ENCODE measurements at regions not wholly inside any gene's neighbourhood (a gene's known extent, or its start where the extent isn't known, plus 50 kb on each side); places are given as distances from the start of the nearest gene placed in this dataset.

- TF ChIP-seq CTCF (IDR thresholded peaks at IDR 0.05): no peak
- Histone ChIP-seq H3K27ac (no peak overlapping the region), H3K36me3 (no peaks in the 10 kb centered on the region), H3K27me3 (no peaks in the 10 kb centered on the region), H3K9me3 (no peaks in the 10 kb centered on the region), H3K4me3 (no peak overlapping the region), H3K4me1 (no peaks in the 10 kb centered on the region)
- ATAC-seq: no peak
- intact Hi-C loops (cut with DNase I): no loop called here
- no peak for DNase-seq
Measured at GRCh38 chr3:77889616-77890015, 849.7 kb downstream of the ROBO2 start.

- intact Hi-C loops (cut with DNase I): no loop called here
- H3K27me3 ChIP-seq: no peaks in the 10 kb centered on the region
- no peaks in the 10 kb centered on the region for H3K9me3 ChIP-seq
Measured at GRCh38 chr3:77898621-77899020, 858.7 kb downstream of the ROBO2 start.

GRCh38 chr3:77902675-77903074 lies 862.8 kb downstream of the ROBO2 start:
- no peak for ATAC-seq
- no peak for DNase-seq
- H3K36me3 ChIP-seq: no peaks in the 10 kb centered on the region
- no peaks in the 10 kb centered on the region for H3K4me1 ChIP-seq
- intact Hi-C loops (cut with DNase I): no loop called here
- H3K27me3 ChIP-seq: no peaks in the 10 kb centered on the region
- no peaks in the 10 kb centered on the region for H3K9me3 ChIP-seq
- H3K27ac ChIP-seq: no peak overlapping the region
- no peak overlapping the region for H3K4me3 ChIP-seq
- TF ChIP-seq CTCF (IDR thresholded peaks at IDR 0.05): no peak

More at GRCh38 chr3:77898621-77899020, 858.7 kb downstream of the ROBO2 start:
- Histone ChIP-seq H3K4me3 (no peak overlapping the region), H3K4me1 (no peaks in the 10 kb centered on the region), H3K27ac (no peak overlapping the region), H3K36me3 (no peaks in the 10 kb centered on the region)
- DNase-seq: no peak
- no peak for ATAC-seq
- TF ChIP-seq CTCF (IDR thresholded peaks at IDR 0.05): no peak

GRCh38 chr3:77906102-77906709 lies 866.3 kb downstream of the ROBO2 start:
- H3K4me3 ChIP-seq: no peak overlapping the region
- no peak overlapping the region for H3K27ac ChIP-seq
- TF ChIP-seq CTCF (IDR thresholded peaks at IDR 0.05): no peak
- H3K4me1 ChIP-seq: no peaks in the 10 kb centered on the region
- no peaks in the 10 kb centered on the region for H3K9me3 ChIP-seq
- DNase-seq: no peak
- intact Hi-C loops (cut with DNase I): no loop called here
- ATAC-seq: no peak
- H3K36me3 ChIP-seq: no peaks in the 10 kb centered on the region
- H3K27me3 ChIP-seq: no peaks in the 10 kb centered on the region

GRCh38 chr3:77913524-77914174 lies 873.8 kb downstream of the ROBO2 start:
- no peak for DNase-seq
- Histone ChIP-seq H3K4me3 (no peak overlapping the region), H3K36me3 (no peaks in the 10 kb centered on the region), H3K27me3 (no peaks in the 10 kb centered on the region), H3K27ac (no peak overlapping the region), H3K4me1 (no peaks in the 10 kb centered on the region), H3K9me3 (peaks cover under 1% of the 10 kb centered on the region)
- no peak for ATAC-seq
- no peak for TF ChIP-seq CTCF (IDR thresholded peaks at IDR 0.05)
- intact Hi-C loops (cut with DNase I): no loop called here

Data from upper lobe of right lung (tissue), 1 donor.